CD14-positive monocyte (primary cell): ENCODE measurements at regions not wholly inside any gene's neighbourhood (a gene's known extent, or its start where the extent isn't known, plus 50 kb on each side); places are given as distances from the start of the nearest gene placed in this dataset.
A peak's percentile ranks its signal among the peaks of the same experiment; 100 is the strongest.

Experiments used
- DNase-seq, 3 donors: peaks; one replicate each; pipeline ENCODE4 v3.0.0-alpha.2; 2011 to 2022
- H2AFZ ChIP-seq: 2 replicates; pipeline ENCODE4 v1.6.0; 2012; ENCODE audit warnings: mild to moderate bottlenecking, low read depth, low read length, inconsistent platforms; ENCODE audit not compliant: insufficient read depth, poor library complexity, severe bottlenecking
- H3K27ac ChIP-seq, 2 donors: 1 replicate in 1 of 2; 2 replicates in 1 of 2; pipeline ENCODE4 v1.5.1; 2012 to 2013; ENCODE audit warnings: low read length in 2 of 2, control low read depth in 1 of 2, inconsistent platforms in 1 of 2, low read depth in 1 of 2, mild to moderate bottlenecking in 1 of 2
- H3K27me3 ChIP-seq, 2 donors: one replicate each; pipeline versions ENCODE4 v1.6.0 to v1.6.1; 2011 to 2013; ENCODE audit warnings: low read length in 2 of 2; ENCODE audit not compliant: control insufficient read depth in 2 of 2, insufficient read depth in 2 of 2
- H3K36me3 ChIP-seq, 2 donors: replicated peaks in 1 of 2; 1 replicate in 1 of 2; 2 replicates in 1 of 2; pipeline versions ENCODE4 v1.5.1 to v1.6.1; 2012 to 2013; ENCODE audit warnings: low read length in 2 of 2, control low read depth in 1 of 2, inconsistent platforms in 1 of 2, mild to moderate bottlenecking in 1 of 2; ENCODE audit not compliant: insufficient read depth in 2 of 2, control insufficient read depth in 1 of 2
- H3K4me1 ChIP-seq, 2 donors: 1 replicate in 1 of 2; 2 replicates in 1 of 2; pipeline versions ENCODE4 v1.5.1 to v1.6.1; 2012 to 2013; ENCODE audit warnings: low read length in 2 of 2, control low read depth in 1 of 2, inconsistent platforms in 1 of 2, mild to moderate bottlenecking in 1 of 2, moderate library complexity in 1 of 2; ENCODE audit not compliant: insufficient read depth in 2 of 2, control insufficient read depth in 1 of 2
- H3K4me2 ChIP-seq: replicated peaks from 2 replicates; pipeline ENCODE3; 2012; ENCODE audit warnings: low read length, moderate library complexity, mild to moderate bottlenecking; ENCODE audit not compliant: poor library complexity, severe bottlenecking; ENCODE audit errors: extremely low read depth
- H3K4me3 ChIP-seq, 3 experiments: fragments of 200-600 bp in 1 of 3; sonication (generic) in 1 of 3; replicated peaks in 1 of 3; 1 replicate in 2 of 3; 2 replicates in 1 of 3; pipeline ENCODE4 v1.5.1; 2011 to 2013; ENCODE audit warnings: low read length in 3 of 3, mild to moderate bottlenecking in 3 of 3, control low read depth in 2 of 3, low read depth in 2 of 3, inconsistent platforms in 1 of 3, moderate library complexity in 1 of 3
- H3K79me2 ChIP-seq: 2 replicates; pipeline ENCODE4 v1.6.0; 2012; ENCODE audit warnings: mild to moderate bottlenecking, control low read depth, inconsistent platforms, low read length, moderate library complexity; ENCODE audit not compliant: insufficient read depth
- H3K9ac ChIP-seq: 2 replicates; pipeline ENCODE4 v1.6.0; 2017; ENCODE audit warnings: low read length, mild to moderate bottlenecking; ENCODE audit not compliant: insufficient read depth, poor library complexity, severe bottlenecking
- H3K9me3 ChIP-seq, 2 donors: replicated peaks in 1 of 2; 1 replicate in 1 of 2; 2 replicates in 1 of 2; pipeline versions ENCODE4 v1.5.1 to v1.6.1; 2012 to 2013; ENCODE audit warnings: low read length in 2 of 2, control low read depth in 1 of 2; ENCODE audit not compliant: control insufficient read depth in 1 of 2, insufficient read depth in 1 of 2
- H4K20me1 ChIP-seq: 2 replicates; pipeline ENCODE4 v1.6.0; 2012; ENCODE audit warnings: mild to moderate bottlenecking, low read length, control low read depth, moderate library complexity; ENCODE audit not compliant: insufficient read depth
- H3K27ac Mint-ChIP-seq, 7 donors: one replicate each; pipeline ENCODE4 v1.8.0; 2020; ENCODE audit warnings: mild to moderate bottlenecking in 7 of 7, mixed read lengths in 7 of 7, moderate library complexity in 6 of 7, inconsistent platforms in 2 of 7
- H3K27me3 Mint-ChIP-seq, 3 donors: one replicate each; pipeline ENCODE4 v1.8.0; 2021 to 2022; ENCODE audit warnings: low read depth in 3 of 3, mild to moderate bottlenecking in 3 of 3, mixed read lengths in 3 of 3, moderate library complexity in 3 of 3, inconsistent platforms in 1 of 3
- H3K36me3 Mint-ChIP-seq, 2 donors: one replicate each; pipeline ENCODE4 v1.8.0; 2020; ENCODE audit warnings: mixed read lengths in 2 of 2, inconsistent platforms in 1 of 2, mild to moderate bottlenecking in 1 of 2
- H3K4me1 Mint-ChIP-seq: one replicate; pipeline ENCODE4 v1.8.0; 2020; ENCODE audit warnings: mild to moderate bottlenecking, mixed read lengths
- H3K4me3 Mint-ChIP-seq, 2 donors: one replicate each; pipeline ENCODE4 v1.8.0; 2020; ENCODE audit warnings: mild to moderate bottlenecking in 2 of 2, mixed read lengths in 2 of 2, moderate library complexity in 1 of 2
- H3K9me3 Mint-ChIP-seq, 7 donors: one replicate each; pipeline ENCODE4 v1.8.0; 2020 to 2022; ENCODE audit warnings: mixed read lengths in 7 of 7, mild to moderate bottlenecking in 6 of 7, moderate library complexity in 6 of 7, inconsistent platforms in 2 of 7
- CTCF ChIP-seq: fragments of 200-600 bp; IDR thresholded peaks from one replicate; pipeline ENCODE4 v1.8.0; 2022; ENCODE audit warnings: antibody characterized with exemption, mild to moderate bottlenecking
- WGBS: methylation state at CpG from one replicate; pipeline ENCODE4 v1.1.5; 2013; ENCODE audit warnings: missing lambda C conversion rate; ENCODE audit not compliant: insufficient coverage; 5-methylcytosine and 5-hydroxymethylcytosine counted together
- intact Hi-C, 2 donors: fragments of 100-400 bp; cut with micrococcal nuclease; formaldehyde crosslinking; loops; one replicate each; pipeline versions ENCODE4 v1.15.0 to v1.15.1; 2023

- Mint-ChIP-seq H3K9me3 (peaks cover 0 to 5% (median 0%) of the 10 kb centered on the region in 7 donors), H3K4me1 (peaks cover 37% of the 10 kb centered on the region), H3K36me3 (no peaks in the 10 kb centered on the region), H3K4me3 (no peak overlapping the region), H3K27ac (peak overlapping the region in 1 of 7 donors; percentile 31), H3K27me3 (peaks cover 0 to 5% (median 3%) of the 10 kb centered on the region in 3 donors)
- H3K27ac ChIP-seq: no peak overlapping the region
- H3K36me3 ChIP-seq: no peaks in the 10 kb centered on the region
- no peak for DNase-seq
- WGBS: 96% methylated on average over 14 of the region's 14 CpGs
- H3K4me2 ChIP-seq: no peak overlapping the region
- no peak overlapping the region for H2AFZ ChIP-seq
- no peaks in the 10 kb centered on the region for H3K27me3 ChIP-seq
- TF ChIP-seq CTCF: no peak
- no peak overlapping the region for H3K4me3 ChIP-seq
- no peaks in the 10 kb centered on the region for H3K9me3 ChIP-seq
- H3K79me2 ChIP-seq: peaks cover 7% of the 10 kb centered on the region
- no peak overlapping the region for H3K9ac ChIP-seq
- intact Hi-C loops: no loop called here
- H4K20me1 ChIP-seq: no peaks in the 10 kb centered on the region
- H3K4me1 ChIP-seq: peaks cover 24 to 43% of the 10 kb centered on the region in 2 donors
Measured at GRCh38 chr9:129316281-129317030, 138.4 kb upstream of the IER5L start.

DNA sequence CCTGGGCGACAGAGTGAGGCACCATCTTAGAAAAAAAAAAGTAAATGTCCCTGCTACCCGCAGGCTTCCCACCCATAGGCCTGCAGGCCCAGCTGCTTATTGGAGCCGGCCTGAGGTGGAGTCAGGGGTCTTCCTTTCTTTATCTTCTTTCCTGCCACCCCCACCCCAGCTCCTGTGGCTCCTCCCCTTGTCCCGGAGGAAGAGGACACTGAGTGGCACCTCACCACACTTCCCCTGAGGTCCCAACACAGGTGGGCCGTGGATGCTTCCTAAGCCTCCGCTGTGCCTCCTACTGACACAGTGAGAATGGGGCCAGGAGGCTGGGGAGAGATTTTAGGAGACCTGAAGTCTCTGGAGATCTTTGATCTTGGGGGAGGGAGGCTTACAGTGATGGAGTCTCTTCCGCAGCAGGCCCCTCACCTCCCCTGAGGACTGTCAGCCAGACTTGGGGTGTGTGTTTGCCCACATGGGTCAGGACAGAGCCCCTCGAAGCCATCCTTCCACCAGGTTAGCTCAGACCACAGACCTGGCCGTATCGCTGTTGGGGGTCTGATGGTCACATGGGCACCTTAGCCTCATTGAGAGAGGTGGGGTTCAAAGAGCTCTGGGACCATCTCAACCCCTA lies 135.4 kb upstream of the IER5L start:
- DNase-seq: no peak
- Histone ChIP-seq H3K4me1 (peaks cover 6 to 18% of the 10 kb centered on the region in 2 donors), H3K79me2 (no peaks in the 10 kb centered on the region), H3K9ac (no peak overlapping the region), H3K27me3 (no peaks in the 10 kb centered on the region), H2AFZ (no peak overlapping the region), H3K27ac (no peak overlapping the region), H3K4me3 (no peak overlapping the region), H4K20me1 (no peaks in the 10 kb centered on the region), H3K36me3 (no peaks in the 10 kb centered on the region), H3K4me2 (no peak overlapping the region), H3K9me3 (no peaks in the 10 kb centered on the region)
- TF ChIP-seq CTCF: no peak
- H3K36me3 Mint-ChIP-seq: no peaks in the 10 kb centered on the region
- H3K4me1 Mint-ChIP-seq: peaks cover 17% of the 10 kb centered on the region
- peak overlapping the region in 1 of 7 donors; percentile 25 for H3K27ac Mint-ChIP-seq
- peaks cover 6 to 7% (median 6%) of the 10 kb centered on the region in 3 donors for H3K27me3 Mint-ChIP-seq
- peaks cover 0 to 5% (median 2%) of the 10 kb centered on the region in 7 donors for H3K9me3 Mint-ChIP-seq
- 60% methylated on average over 1 of the region's 10 CpGs for WGBS
- H3K4me3 Mint-ChIP-seq: no peak overlapping the region
- intact Hi-C loops: no loop called here
